ENCODE measurements at regions not wholly inside any gene's neighbourhood (a gene's known extent, or its start where the extent isn't known, plus 50 kb on each side); places are given as distances from the start of the nearest gene placed in this dataset.

- no peak for TF ChIP-seq CTCF (conservative IDR thresholded peaks at IDR 0.05 in 1 of 2, IDR thresholded peaks at IDR 0.05 in 1 of 2; ENCODE audit: extremely low read depth in 1 of 2, insufficient read depth in 1 of 2, low read depth in 1 of 2, low read length in 2 of 2)
- TF ChIP-seq EZH2 (IDR thresholded peaks at IDR 0.05; ENCODE audit: borderline replicate concordance, low read length), result no peak
Measured at GRCh38 chr15:46077220-46077619, 442.4 kb downstream of the SQOR start.
